ENCODE measurements at regions not wholly inside any gene's neighbourhood (a gene's known extent, or its start where the extent isn't known, plus 50 kb on each side); places are given as distances from the start of the nearest gene placed in this dataset.

DNA sequence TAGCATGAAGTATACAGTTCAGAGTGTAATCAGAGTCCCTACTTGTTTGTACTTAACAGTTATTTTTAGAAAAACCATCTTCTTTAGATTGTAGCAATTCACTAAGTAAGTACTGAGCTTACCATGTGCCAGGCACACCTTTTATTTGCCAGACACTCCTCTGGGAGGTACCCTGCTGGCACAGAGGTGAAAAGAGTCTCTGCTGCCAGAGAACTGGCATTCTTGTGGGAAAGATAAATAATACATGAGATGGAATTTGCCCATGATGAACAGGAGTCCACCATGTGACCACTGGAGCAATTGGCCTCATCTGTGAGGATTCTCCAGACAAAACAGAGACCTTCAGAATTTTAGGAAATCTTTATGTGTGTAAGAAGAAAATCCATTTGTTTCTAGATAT lies 199.3 kb upstream of the SLC16A7 start:
- TF ChIP-seq, protein P1, sequence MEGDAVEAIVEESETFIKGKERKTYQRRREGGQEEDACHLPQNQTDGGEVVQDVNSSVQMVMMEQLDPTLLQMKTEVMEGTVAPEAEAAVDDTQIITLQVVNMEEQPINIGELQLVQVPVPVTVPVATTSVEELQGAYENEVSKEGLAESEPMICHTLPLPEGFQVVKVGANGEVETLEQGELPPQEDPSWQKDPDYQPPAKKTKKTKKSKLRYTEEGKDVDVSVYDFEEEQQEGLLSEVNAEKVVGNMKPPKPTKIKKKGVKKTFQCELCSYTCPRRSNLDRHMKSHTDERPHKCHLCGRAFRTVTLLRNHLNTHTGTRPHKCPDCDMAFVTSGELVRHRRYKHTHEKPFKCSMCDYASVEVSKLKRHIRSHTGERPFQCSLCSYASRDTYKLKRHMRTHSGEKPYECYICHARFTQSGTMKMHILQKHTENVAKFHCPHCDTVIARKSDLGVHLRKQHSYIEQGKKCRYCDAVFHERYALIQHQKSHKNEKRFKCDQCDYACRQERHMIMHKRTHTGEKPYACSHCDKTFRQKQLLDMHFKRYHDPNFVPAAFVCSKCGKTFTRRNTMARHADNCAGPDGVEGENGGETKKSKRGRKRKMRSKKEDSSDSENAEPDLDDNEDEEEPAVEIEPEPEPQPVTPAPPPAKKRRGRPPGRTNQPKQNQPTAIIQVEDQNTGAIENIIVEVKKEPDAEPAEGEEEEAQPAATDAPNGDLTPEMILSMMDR (IDR thresholded peaks at IDR 0.05): no peak
- TF ChIP-seq POLR2A (IDR thresholded peaks at IDR 0.05) (no peak), EP300 (IDR thresholded peaks at IDR 0.05) (no peak)

All from ovary (tissue), 3 donors.